HepG2 (cell line): ENCODE measurements at regions not wholly inside any gene's neighbourhood (a gene's known extent, or its start where the extent isn't known, plus 50 kb on each side); places are given as distances from the start of the nearest gene placed in this dataset.

ENCODE experiments used
- ATAC-seq: fragments of 200-7000 bp; cut with Tn5 transposase; 3 replicates; pipeline ENCODE4 v1.9.1; 2020; ENCODE audit warnings: mild to moderate bottlenecking, moderate library complexity
- BruUV-seq: library from RNA; stranded (reverse); fragments of 400-500 nt; replicated peaks from 2 replicates; lab custom pipeline; 2021; lab: Mats Ljungman, UMichigan
- CTCF ChIA-PET: fragments of 300-600 bp; formaldehyde crosslinking; extraction: SDS; loops from one replicate; lab custom pipeline; 2021; ENCODE audit warnings: low total read pairs, inconsistent platforms, low intra/inter-chr PET ratio; lab: Yijun Ruan, JAX
- POLR2A ChIA-PET: fragments of 350-600 bp; sonication (Branson Sonifier 250); formaldehyde crosslinking; loops from one replicate; lab custom pipeline; 2020; ENCODE audit warnings: antibody characterized with exemption, inconsistent platforms; lab: Yijun Ruan, JAX
- DNase-seq: peaks from one replicate; pipeline ENCODE4 v3.0.0-alpha.2; 2015; ENCODE audit warnings: low spot score
- FAIRE-seq: peaks from 3 replicates; lab custom pipeline; 2011; peaks lifted over from hg19 to GRCh38; lab: Jason Lieb, UNC
- H2AFZ ChIP-seq: one replicate; pipeline ENCODE4 v1.6.1; 2011; ENCODE audit warnings: low read length, inconsistent platforms
- H3K27ac ChIP-seq: fragments of 300-600 bp; 3 replicates; pipeline ENCODE4 v1.8.0; 2011; ENCODE audit warnings: mixed run types, mild to moderate bottlenecking, mixed read lengths, low read length, inconsistent platforms; ENCODE audit not compliant: insufficient read depth; ENCODE audit errors: extremely low read length
- H3K27me3 ChIP-seq, 2 experiments: fragments of 200-600 bp in 1 of 2; 2 replicates in 1 of 2; 3 replicates in 1 of 2; pipeline versions ENCODE4 v1.6.0 to v1.8.0; 2011; ENCODE audit warnings: low read length in 2 of 2, mild to moderate bottlenecking in 2 of 2, moderate library complexity in 2 of 2, inconsistent platforms in 1 of 2; ENCODE audit not compliant: insufficient read depth in 2 of 2, control insufficient read depth in 1 of 2
- H3K36me3 ChIP-seq, 2 experiments: fragments of 200-600 bp in 1 of 2; replicated peaks in 1 of 2; 2 replicates in 1 of 2; 3 replicates in 1 of 2; pipeline versions ENCODE4 v1.5.1 to v1.8.0; 2011; ENCODE audit warnings: low read length in 2 of 2, inconsistent platforms in 1 of 2; ENCODE audit not compliant: insufficient read depth in 2 of 2, control insufficient read depth in 1 of 2
- H3K4me1 ChIP-seq: 2 replicates; pipeline ENCODE4 v1.5.1; 2012; ENCODE audit warnings: low read length, inconsistent platforms; ENCODE audit not compliant: insufficient read depth
- H3K4me2 ChIP-seq: 2 replicates; pipeline ENCODE4 v1.6.0; 2011; ENCODE audit warnings: low read depth, low read length, inconsistent platforms
- H3K4me3 ChIP-seq, 3 experiments: fragments of 200-600 bp in 1 of 3; sonication (generic), shearing (Covaris generic) in 1 of 3; replicated peaks in 1 of 3; 2 replicates each; pipeline ENCODE4 v1.5.1; 2011 to 2016; ENCODE audit warnings: low read length in 3 of 3, inconsistent platforms in 2 of 3, low read depth in 2 of 3, mild to moderate bottlenecking in 2 of 3, control low read depth in 1 of 3, mixed read lengths in 1 of 3; ENCODE audit not compliant: insufficient read depth in 1 of 3
- H3K79me2 ChIP-seq: one replicate; pipeline ENCODE4 v1.6.1; 2011; ENCODE audit warnings: low read length, inconsistent platforms; ENCODE audit not compliant: insufficient read depth
- H3K9ac ChIP-seq: 2 replicates; pipeline ENCODE4 v1.6.0; 2011; ENCODE audit warnings: mild to moderate bottlenecking, low read depth, low read length, inconsistent platforms; ENCODE audit not compliant: insufficient read depth
- H3K9me3 ChIP-seq: 2 replicates; pipeline ENCODE4 v1.5.1; 2012; ENCODE audit warnings: mild to moderate bottlenecking, low read length
- H4K20me1 ChIP-seq: 2 replicates; pipeline ENCODE4 v1.6.0; 2011; ENCODE audit warnings: inconsistent platforms, mild to moderate bottlenecking, low read length, moderate library complexity; ENCODE audit not compliant: insufficient read depth
- ATM ChIP-seq: fragments of 450-650 bp; IDR thresholded peaks from 2 replicates; pipeline ENCODE4 v1.7.1; 2017; ENCODE audit warnings: mild to moderate bottlenecking, borderline replicate concordance
- DBP ChIP-seq: sonication (generic); formaldehyde crosslinking; IDR thresholded peaks from 2 replicates; pipeline ENCODE4 v1.4.0; 2020; ENCODE audit warnings: missing genetic modification reagents; ENCODE audit errors: not compliant biosample characterization
- FOXO4 ChIP-seq: sonication (generic); formaldehyde crosslinking; conservative IDR thresholded peaks from 2 replicates; pipeline ENCODE4 v1.8.1; 2023; ENCODE audit warnings: missing genetic modification reagents
- HIVEP1 ChIP-seq: sonication (generic); formaldehyde crosslinking; IDR thresholded peaks from 2 replicates; pipeline ENCODE4 v1.4.0; 2020; ENCODE audit warnings: mild to moderate bottlenecking, missing genetic modification reagents
- HNRNPL ChIP-seq: fragments of 200-400 bp; formaldehyde crosslinking; IDR thresholded peaks from 2 replicates; pipeline ENCODE4 v1.6.1; 2017; ENCODE audit warnings: mild to moderate bottlenecking, low read depth, low read length
- KLF6 ChIP-seq: IDR thresholded peaks from 2 replicates; pipeline ENCODE4 v1.8.0; 2016; ENCODE audit warnings: missing biosample characterization, missing genetic modification reagents
- ONECUT2 ChIP-seq: sonication (generic); formaldehyde crosslinking; IDR thresholded peaks from 2 replicates; pipeline ENCODE4 v1.4.0; 2020; ENCODE audit warnings: missing genetic modification reagents
- POLR2AphosphoS5 ChIP-seq: IDR thresholded peaks from 2 replicates; pipeline ENCODE4 v1.6.1; 2012; ENCODE audit warnings: low read depth, low read length
- RXRA ChIP-seq: sonication (generic); formaldehyde crosslinking; IDR thresholded peaks from 2 replicates; pipeline ENCODE4 v1.5.1; 2020; ENCODE audit warnings: missing genetic modification reagents
- SRSF1 ChIP-seq: fragments of 200-400 bp; formaldehyde crosslinking; optimal IDR thresholded peaks from 2 replicates; pipeline ENCODE3; 2017; ENCODE audit warnings: mild to moderate bottlenecking, low read depth, low read length, moderate library complexity
- STAT6 ChIP-seq: sonication (generic); formaldehyde crosslinking; IDR thresholded peaks from 2 replicates; pipeline ENCODE4 v1.4.0; 2020; ENCODE audit warnings: missing genetic modification reagents, mild to moderate bottlenecking, borderline replicate concordance
- THAP11 ChIP-seq: IDR thresholded peaks from 2 replicates; pipeline ENCODE4 v1.6.1; 2016; ENCODE audit warnings: missing biosample characterization, missing genetic modification reagents
- TOPORS ChIP-seq: sonication (generic); formaldehyde crosslinking; IDR thresholded peaks from 2 replicates; pipeline ENCODE4 v1.8.0; 2023; ENCODE audit warnings: mild to moderate bottlenecking, missing genetic modification reagents
- ZNF180 ChIP-seq: sonication (generic); formaldehyde crosslinking; IDR thresholded peaks from 2 replicates; pipeline ENCODE4 v1.4.0; 2020; ENCODE audit warnings: low read depth, missing genetic modification reagents, borderline replicate concordance
- ZNF580 ChIP-seq: IDR thresholded peaks from 2 replicates; pipeline ENCODE4 v1.6.1; 2016; ENCODE audit warnings: low read depth, borderline replicate concordance
- WGBS: methylation state at CpG from one replicate; pipeline ENCODE4 v1.1.6; 2017; ENCODE audit warnings: low lambda C conversion rate; 5-methylcytosine and 5-hydroxymethylcytosine counted together
- in situ Hi-C: cut with HindIII; loops from 2 replicates; pipeline ENCODE4 v1.10.0; 2017; ENCODE audit warnings: low pct_unique_long_range_greater_than_20kb; ENCODE audit not compliant: extremely low pct_ligation_motif_present
- intact Hi-C: fragments of 100-400 bp; cut with micrococcal nuclease; formaldehyde crosslinking; loops from one replicate; pipeline ENCODE4 v1.10.0; 2022; ENCODE audit not compliant: unreplicated experiment

- Histone ChIP-seq H3K79me2 (no peaks in the 10 kb centered on the region), H3K9ac (no peak overlapping the region), H3K9me3 (no peaks in the 10 kb centered on the region), H3K4me3 (no peak overlapping the region), H3K27ac (no peak overlapping the region), H3K27me3 (no peaks in the 10 kb centered on the region; a peak in 1 of 5 replicates), H2AFZ (no peak overlapping the region), H3K4me2 (no peak overlapping the region)
- BruUV-seq = no TSS peak
- FAIRE-seq = no peak
- no peak for ATAC-seq
- WGBS = 0% methylated on average over 1 of the region's 1 CpG
- CTCF ChIA-PET = no interaction called here
- intact Hi-C loops = no loop called here
- no peak for TF ChIP-seq THAP11
- no peak for TF ChIP-seq ZNF580
- TF ChIP-seq FOXO4 (CRISPR knock-in tag) = no peak
- TF ChIP-seq, all 625 proteins: peak for 0
- H3K4me1 ChIP-seq = no peaks in the 10 kb centered on the region
- DNase-seq = no peak
- H4K20me1 ChIP-seq = no peaks in the 10 kb centered on the region
- H3K36me3 ChIP-seq = no peaks in the 10 kb centered on the region
- in situ Hi-C loops = no loop called here
- POLR2A ChIA-PET = no interaction called here
These were observed 136.2 kb downstream of the ZPLD1 start for GRCh38 chr3:102571006-102571405.

- Histone ChIP-seq H3K36me3 (no peaks in the 10 kb centered on the region), H3K27ac (no peak overlapping the region), H2AFZ (no peak overlapping the region), H3K4me2 (no peak overlapping the region), H3K79me2 (no peaks in the 10 kb centered on the region), H3K4me1 (no peaks in the 10 kb centered on the region), H3K27me3 (no peaks in the 10 kb centered on the region; a peak in 1 of 5 replicates), H3K9me3 (no peaks in the 10 kb centered on the region), H3K4me3 (no peak overlapping the region), H4K20me1 (no peaks in the 10 kb centered on the region), H3K9ac (no peak overlapping the region)
- in situ Hi-C loops = no loop called here
- no TSS peak for BruUV-seq
- POLR2A ChIA-PET = no interaction called here
- WGBS = 23% methylated on average over 2 of the region's 2 CpGs
- CTCF ChIA-PET = no interaction called here
- no peak for ATAC-seq
- no peak for FAIRE-seq
- intact Hi-C loops = no loop called here
- no peak for DNase-seq
- no peak for TF ChIP-seq ATM
- TF ChIP-seq HNRNPL = no peak
- no peak for TF ChIP-seq RXRA (CRISPR knock-in tag)
- TF ChIP-seq HIVEP1 (CRISPR knock-in tag) = no peak
- TF ChIP-seq TOPORS = no peak
- no peak for TF ChIP-seq STAT6
- TF ChIP-seq ZNF180 (CRISPR knock-in tag) = no peak
- no peak for TF ChIP-seq POLR2AphosphoS5
- no peak for TF ChIP-seq SRSF1
- TF ChIP-seq DBP (CRISPR knock-in tag) = no peak
- no peak for TF ChIP-seq KLF6 (CRISPR knock-in tag)
- TF ChIP-seq ONECUT2 (CRISPR knock-in tag) = no peak
These were observed 137.0 kb downstream of the ZPLD1 start for GRCh38 chr3:102571720-102572384.
